Endodermal cell (in vitro differentiated cells): ENCODE measurements at regions not wholly inside any gene's neighbourhood (a gene's known extent, or its start where the extent isn't known, plus 50 kb on each side); places are given as distances from the start of the nearest gene placed in this dataset.

Source experiments
- DNase-seq: peaks from one replicate; pipeline ENCODE4 v3.0.0-alpha.2; 2017
- H3K27ac ChIP-seq: 2 replicates; pipeline ENCODE4 v1.5.1; 2013; ENCODE audit warnings: mild to moderate bottlenecking, low read depth, low read length, moderate library complexity
- H3K27me3 ChIP-seq: 2 replicates; pipeline ENCODE4 v1.6.1; 2013; ENCODE audit warnings: mild to moderate bottlenecking, low read length, moderate library complexity; ENCODE audit not compliant: insufficient read depth, control insufficient read depth, poor library complexity, severe bottlenecking
- H3K36me3 ChIP-seq: 2 replicates; pipeline ENCODE4 v1.7.0; 2013; ENCODE audit warnings: mild to moderate bottlenecking, low read length, moderate library complexity; ENCODE audit not compliant: control insufficient read depth, insufficient read depth
- H3K4me1 ChIP-seq: one replicate; pipeline ENCODE4 v1.7.0; 2013; ENCODE audit warnings: low read length; ENCODE audit not compliant: control insufficient read depth, insufficient read depth
- H3K4me3 ChIP-seq: 2 replicates; pipeline ENCODE4 v1.5.1; 2013; ENCODE audit warnings: mild to moderate bottlenecking, low read length, moderate library complexity
- H3K9ac ChIP-seq: 2 replicates; pipeline ENCODE4 v1.6.1; 2013; ENCODE audit warnings: mild to moderate bottlenecking, low read length, moderate library complexity; ENCODE audit not compliant: poor library complexity, severe bottlenecking; ENCODE audit errors: extremely low read depth
- H3K9me3 ChIP-seq: 2 replicates; pipeline ENCODE4 v1.6.1; 2013; ENCODE audit warnings: mild to moderate bottlenecking, low read length, moderate library complexity; ENCODE audit not compliant: control insufficient read depth
- H3K27ac Mint-ChIP-seq: 2 replicates; pipeline ENCODE4 v1.8.0; 2020; ENCODE audit warnings: mixed read lengths
- H3K27me3 Mint-ChIP-seq: 2 replicates; pipeline ENCODE4 v1.8.0; 2021; ENCODE audit warnings: mild to moderate bottlenecking, mixed read lengths; ENCODE audit not compliant: insufficient read depth
- H3K36me3 Mint-ChIP-seq: 2 replicates; pipeline ENCODE4 v1.8.0; 2020; ENCODE audit warnings: low read depth, mixed read lengths
- H3K4me1 Mint-ChIP-seq: 2 replicates; pipeline ENCODE4 v1.8.0; 2020; ENCODE audit warnings: mixed read lengths
- H3K4me3 Mint-ChIP-seq: 2 replicates; pipeline ENCODE4 v1.8.0; 2020; ENCODE audit warnings: mild to moderate bottlenecking, moderate library complexity, mixed read lengths
- H3K9me3 Mint-ChIP-seq: 2 replicates; pipeline ENCODE4 v1.8.0; 2020; ENCODE audit warnings: mild to moderate bottlenecking, mixed read lengths
- CTCF ChIP-seq: fragments of 200-600 bp; sonication (generic); conservative IDR thresholded peaks from 2 replicates; pipeline ENCODE4 v1.5.0; 2021; ENCODE audit warnings: antibody characterized with exemption, mild to moderate bottlenecking
- WGBS, 2 experiments: methylation state at CpG; one replicate each; pipeline versions ENCODE4 v1.1.5 to v1.1.7; 2013; ENCODE audit warnings: missing lambda C conversion rate in 2 of 2, mixed read lengths in 1 of 2; ENCODE audit not compliant: insufficient coverage in 1 of 2, insufficient read length in 1 of 2; 5-methylcytosine and 5-hydroxymethylcytosine counted together

GRCh38 chr2:128803222-128803621, 484.6 kb upstream of the HS6ST1 start:
- peak; percentile 2 for DNase-seq
- H3K4me1 ChIP-seq, result no peaks in the 10 kb centered on the region
- 100% methylated on average over 2 of the region's 2 CpGs; no CpG with 5 or more reads in 1 of the 2 experiments for WGBS, 2 experiments
- no peak for TF ChIP-seq CTCF
- H3K9ac ChIP-seq, result no peak overlapping the region
- no peak overlapping the region for H3K4me3 ChIP-seq
- no peak overlapping the region for H3K27ac ChIP-seq
- no peaks in the 10 kb centered on the region for H3K36me3 ChIP-seq
- no peaks in the 10 kb centered on the region for H3K36me3 Mint-ChIP-seq
- H3K4me3 Mint-ChIP-seq, result no peak overlapping the region
- H3K9me3 Mint-ChIP-seq, result peaks cover 6% of the 10 kb centered on the region
- H3K27me3 Mint-ChIP-seq, result peaks cover 2% of the 10 kb centered on the region
- H3K9me3 ChIP-seq, result peaks cover 6% of the 10 kb centered on the region
- no peaks in the 10 kb centered on the region for H3K27me3 ChIP-seq
- no peaks in the 10 kb centered on the region for H3K4me1 Mint-ChIP-seq
- H3K27ac Mint-ChIP-seq, result no peak overlapping the region

- peak; percentile 14 for DNase-seq
- H3K27ac Mint-ChIP-seq, result no peak overlapping the region
Observed at GRCh38 chr2:128805237-128805636, 486.6 kb upstream of the HS6ST1 start.

GRCh38 chr2:128805918-128806317, 487.2 kb upstream of the HS6ST1 start:
- Histone ChIP-seq H3K4me3 (no peak overlapping the region), H3K4me1 (no peaks in the 10 kb centered on the region), H3K9me3 (peaks cover 6% of the 10 kb centered on the region), H3K36me3 (no peaks in the 10 kb centered on the region), H3K9ac (no peak overlapping the region), H3K27me3 (no peaks in the 10 kb centered on the region), H3K27ac (no peak overlapping the region)
- no peak for TF ChIP-seq CTCF
- H3K27ac Mint-ChIP-seq, result no peak overlapping the region
- no peaks in the 10 kb centered on the region for H3K4me1 Mint-ChIP-seq
- DNase-seq, result no peak
- 91% methylated on average over 2 of the region's 2 CpGs; no CpG with 5 or more reads in 1 of the 2 experiments for WGBS, 2 experiments
- H3K4me3 Mint-ChIP-seq, result no peak overlapping the region
- H3K36me3 Mint-ChIP-seq, result no peaks in the 10 kb centered on the region
- H3K27me3 Mint-ChIP-seq, result no peaks in the 10 kb centered on the region
- H3K9me3 Mint-ChIP-seq, result peaks cover 16% of the 10 kb centered on the region

More at GRCh38 chr2:128805237-128805636, 486.6 kb upstream of the HS6ST1 start:
- Histone ChIP-seq H3K9me3 (peaks cover 6% of the 10 kb centered on the region), H3K27ac (no peak overlapping the region), H3K4me1 (no peaks in the 10 kb centered on the region), H3K27me3 (no peaks in the 10 kb centered on the region), H3K9ac (no peak overlapping the region), H3K36me3 (no peaks in the 10 kb centered on the region), H3K4me3 (no peak overlapping the region)
- Mint-ChIP-seq H3K4me1 (no peaks in the 10 kb centered on the region), H3K9me3 (peaks cover 12% of the 10 kb centered on the region), H3K27me3 (no peaks in the 10 kb centered on the region), H3K4me3 (no peak overlapping the region), H3K36me3 (no peaks in the 10 kb centered on the region)
- 84 to 100% methylated on average over 2 of the region's 2 CpGs for WGBS, 2 experiments
- no peak for TF ChIP-seq CTCF
